NAMALWA (cell line): ENCODE measurements at regions not wholly inside any gene's neighbourhood (a gene's known extent, or its start where the extent isn't known, plus 50 kb on each side); places are given as distances from the start of the nearest gene placed in this dataset.
"Not testable (repeated sequence)": the region's sequence is repeated elsewhere in the genome, so short reads cannot be mapped to it uniquely, and the experiment has no call there.

ENCODE experiments used
- DNase-seq: peaks from one replicate; pipeline ENCODE4 v3.0.0-alpha.2; 2015; ENCODE audit warnings: low spot score

GRCh38 chr5:41995193-41995592, 70.1 kb downstream of the FBXO4 start:
- no peak for DNase-seq

GRCh38 chr5:42001673-42002072, 76.6 kb downstream of the FBXO4 start:
- DNase-seq = no peak

GRCh38 chr5:42003852-42004251, 78.8 kb downstream of the FBXO4 start:
- not testable (repeated sequence) for DNase-seq

DNA sequence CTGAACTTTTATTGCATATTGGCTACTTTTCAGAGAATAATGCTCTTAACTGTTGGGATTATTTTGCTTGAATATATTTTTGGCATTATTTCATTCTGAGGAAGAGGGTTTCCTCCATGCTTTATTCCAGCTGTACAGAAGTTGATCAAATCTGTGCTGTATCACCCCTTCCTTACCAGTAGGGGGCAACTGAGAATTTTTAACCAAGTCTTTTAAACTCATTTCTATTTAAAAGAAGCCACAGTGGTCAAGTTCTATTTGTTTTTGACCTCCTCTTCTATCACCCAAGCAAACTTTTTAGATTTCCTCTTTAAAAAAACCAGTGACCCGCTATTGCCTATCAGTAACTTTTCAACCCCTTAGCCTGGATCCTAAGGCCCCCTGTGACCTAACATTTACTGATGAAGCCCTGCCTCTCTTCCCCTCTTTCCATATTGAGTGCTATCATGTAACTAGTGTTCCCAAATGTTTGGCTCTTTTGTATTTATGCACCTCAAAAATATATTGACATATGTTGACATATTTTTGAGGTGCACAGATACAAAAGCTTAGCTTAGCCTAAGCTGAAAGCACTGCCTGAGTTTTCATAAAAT, 80.6 kb downstream of the FBXO4 start:
- DNase-seq = peak; percentile 37

DNA sequence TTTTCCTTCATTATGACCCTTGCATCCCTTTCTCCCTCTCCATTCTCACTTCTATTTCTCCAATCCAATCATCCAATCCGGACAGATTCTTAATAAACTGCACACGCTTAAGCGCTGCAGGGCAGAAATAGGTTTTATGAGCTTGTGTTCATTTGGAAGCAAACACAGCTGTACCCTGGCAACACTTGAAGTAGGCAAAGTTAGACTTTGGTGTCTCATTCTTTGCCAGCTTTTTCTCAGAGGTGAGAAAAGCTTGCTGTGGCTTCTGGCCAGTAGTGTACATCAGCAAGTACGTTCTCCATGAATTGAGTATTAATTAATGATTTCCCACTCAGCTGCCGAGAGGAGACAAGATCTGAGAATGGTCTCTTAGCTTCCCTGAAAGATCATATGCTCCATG, 88.5 kb downstream of the FBXO4 start:
- DNase-seq = no peak

GRCh38 chr5:42015254-42015653, 90.2 kb downstream of the FBXO4 start:
- DNase-seq = no peak

- DNase-seq = no peak
Observed at GRCh38 chr5:42015681-42016080, 90.6 kb downstream of the FBXO4 start.

GRCh38 chr5:42020788-42021530, 95.9 kb downstream of the FBXO4 start:
- no peak for DNase-seq

DNA sequence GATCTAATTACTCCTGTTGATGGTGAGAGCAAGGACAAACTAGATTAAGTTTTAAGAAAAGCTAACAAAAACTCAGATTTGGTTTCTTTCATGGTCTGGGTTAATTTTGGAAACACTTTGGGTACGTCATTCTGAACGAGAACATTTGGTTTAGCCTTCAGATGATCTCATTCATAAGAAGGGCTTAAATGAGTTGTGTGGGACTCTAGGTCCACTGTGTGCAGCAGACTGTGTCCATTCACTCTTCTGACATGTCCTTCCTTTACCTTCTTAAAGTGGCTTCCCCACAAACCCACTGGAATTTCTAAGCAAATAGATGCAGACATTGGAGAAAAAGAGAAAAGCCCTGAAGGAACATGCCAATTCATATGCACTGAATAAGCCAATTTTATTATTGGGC, 96.8 kb downstream of the FBXO4 start:
- DNase-seq = no peak

GRCh38 chr5:42022383-42022972, 97.4 kb downstream of the FBXO4 start:
- no peak for DNase-seq

DNA sequence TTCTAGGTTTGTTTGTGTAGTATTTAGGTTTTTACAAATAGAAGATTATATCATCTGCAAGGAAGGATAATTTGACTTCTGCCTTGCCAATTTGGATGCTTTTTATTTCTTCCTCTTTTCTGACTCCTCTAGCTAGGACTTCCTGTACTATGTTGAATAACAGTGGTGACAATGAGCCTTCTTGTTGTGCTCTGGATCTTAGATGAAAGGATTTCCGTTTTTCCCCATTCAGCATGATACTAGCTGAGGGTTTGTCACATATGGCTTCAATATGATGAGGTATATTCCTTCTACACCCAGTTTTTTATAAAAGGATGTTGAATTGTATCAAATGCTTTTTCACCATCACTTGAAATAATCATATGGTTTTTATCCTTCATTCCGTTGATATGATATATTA, 101.4 kb downstream of the FBXO4 start:
- DNase-seq = no peak

DNA sequence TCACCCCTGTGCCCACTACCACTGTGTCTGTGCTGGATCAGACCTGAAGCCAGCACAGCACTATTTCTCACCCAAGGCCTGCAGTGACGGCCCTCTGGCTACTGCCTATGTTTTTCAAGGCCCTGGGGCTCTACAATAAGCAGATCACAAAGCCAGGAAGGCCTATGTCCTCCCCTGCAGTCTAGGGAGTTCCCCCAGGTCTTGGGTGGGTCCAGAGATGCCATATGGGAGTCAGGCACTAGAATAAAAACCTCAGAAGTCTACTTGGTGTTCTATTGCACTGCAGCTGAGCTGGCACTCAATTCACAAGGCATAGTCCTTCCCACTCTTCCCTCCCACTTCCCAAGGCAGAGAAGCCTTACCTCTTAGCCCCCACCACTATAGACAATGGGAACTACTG, 107.1 kb downstream of the FBXO4 start:
- DNase-seq = no peak

DNA sequence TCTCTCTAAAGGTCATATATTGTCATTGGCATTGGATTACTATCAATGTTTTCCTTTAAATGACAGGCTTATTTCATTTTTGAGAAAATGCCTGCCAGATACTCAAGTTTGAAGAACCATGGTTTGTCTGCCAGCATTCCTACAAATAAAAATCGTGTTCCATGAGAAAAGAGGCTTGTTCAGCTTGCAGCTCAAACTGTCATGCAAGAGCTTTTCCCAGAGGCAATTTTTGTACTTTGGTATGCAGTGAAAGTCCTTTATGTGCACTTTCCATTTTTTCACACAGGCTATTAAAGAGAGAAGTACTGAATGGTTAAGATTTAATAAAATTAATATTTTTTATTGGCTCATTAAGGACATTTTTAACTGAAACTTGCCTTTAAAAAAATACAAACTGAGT, 110.4 kb downstream of the FBXO4 start:
- DNase-seq = no peak

DNA sequence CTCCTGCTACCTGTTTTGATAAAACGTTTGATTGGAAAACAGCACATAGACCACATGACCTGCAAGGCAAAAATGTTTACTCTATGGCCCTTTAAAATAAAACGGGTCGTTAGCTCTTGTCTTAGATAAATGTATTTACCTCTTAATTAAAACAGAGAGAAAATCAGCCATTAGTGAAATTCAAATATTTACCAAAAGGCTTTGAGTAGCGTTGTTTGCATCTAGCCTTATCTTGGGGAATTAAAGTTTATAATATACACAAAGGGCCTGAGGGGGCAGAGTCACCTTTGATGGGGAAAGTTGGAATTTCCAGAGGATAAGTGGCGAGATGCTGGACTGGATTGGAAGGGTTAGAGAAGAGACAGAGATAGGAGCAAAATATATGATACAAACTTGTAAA, 111.3 kb downstream of the FBXO4 start:
- DNase-seq = no peak

GRCh38 chr5:42037379-42037932, 112.4 kb downstream of the FBXO4 start:
- DNase-seq = no peak

DNA sequence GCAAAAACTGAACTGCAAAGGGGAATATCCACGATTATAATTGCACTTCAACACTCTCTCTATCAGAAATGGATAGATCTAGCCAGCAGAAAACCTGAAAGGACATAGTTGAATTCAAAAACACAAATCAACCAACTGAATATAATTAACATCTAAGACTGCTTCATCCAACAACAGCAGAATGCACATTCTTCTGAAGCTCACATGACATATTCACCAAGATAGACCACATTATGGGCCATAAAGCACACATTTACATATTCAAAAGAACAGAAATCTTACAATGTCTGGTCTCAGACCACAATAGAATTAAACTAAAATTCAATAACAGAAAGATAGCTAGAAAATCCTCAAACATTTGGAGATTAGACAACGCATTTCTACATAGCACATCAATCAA, 118.3 kb downstream of the FBXO4 start:
- DNase-seq = no peak

DNA sequence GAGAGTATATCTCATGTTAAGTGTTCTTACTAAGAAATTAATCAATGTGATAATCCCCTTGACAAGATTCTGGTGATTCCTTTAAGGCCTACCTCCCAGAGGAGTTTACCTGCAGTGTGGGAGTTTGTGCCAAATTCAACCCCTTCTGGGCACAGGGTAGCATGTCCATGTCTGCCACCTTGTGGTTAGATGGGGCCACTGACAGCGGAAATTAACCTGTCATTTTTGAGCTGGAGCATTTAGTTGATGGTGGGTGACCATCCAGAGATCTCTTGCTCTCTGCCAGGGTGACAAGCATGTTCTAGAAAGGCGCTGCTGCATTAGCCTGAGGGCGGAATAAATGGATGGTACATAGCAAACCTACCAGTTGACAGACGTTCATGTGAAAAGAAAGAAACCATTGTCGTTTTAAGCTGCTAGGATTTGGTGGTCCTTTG, 132.2 kb downstream of the FBXO4 start:
- peak; percentile 75 for DNase-seq

- no peak for DNase-seq
Observed at GRCh38 chr5:42059291-42059690, 134.2 kb downstream of the FBXO4 start.

GRCh38 chr5:42059778-42060464, 134.8 kb downstream of the FBXO4 start:
- no peak for DNase-seq

DNA sequence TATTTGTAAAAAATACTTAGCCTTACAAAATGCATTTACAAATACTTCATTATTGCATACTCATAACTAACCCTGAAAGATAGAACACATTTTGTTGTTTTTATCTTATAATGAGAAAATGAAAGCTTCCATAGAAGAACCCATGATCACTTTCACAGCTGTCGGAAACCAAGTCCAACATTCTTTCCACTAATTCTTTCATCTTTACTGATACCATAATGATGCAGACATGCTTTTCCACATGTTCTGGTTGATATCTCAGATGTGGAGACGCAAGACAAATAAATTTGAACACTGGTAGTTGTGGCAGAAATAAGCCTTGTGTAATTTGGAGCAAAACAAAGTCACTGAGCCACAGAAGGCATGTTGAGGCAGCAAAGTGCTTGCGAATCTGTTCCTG, 136.0 kb downstream of the FBXO4 start:
- DNase-seq = no peak

- DNase-seq = no peak
Observed at GRCh38 chr5:42064821-42065220, 139.7 kb downstream of the FBXO4 start.

DNA sequence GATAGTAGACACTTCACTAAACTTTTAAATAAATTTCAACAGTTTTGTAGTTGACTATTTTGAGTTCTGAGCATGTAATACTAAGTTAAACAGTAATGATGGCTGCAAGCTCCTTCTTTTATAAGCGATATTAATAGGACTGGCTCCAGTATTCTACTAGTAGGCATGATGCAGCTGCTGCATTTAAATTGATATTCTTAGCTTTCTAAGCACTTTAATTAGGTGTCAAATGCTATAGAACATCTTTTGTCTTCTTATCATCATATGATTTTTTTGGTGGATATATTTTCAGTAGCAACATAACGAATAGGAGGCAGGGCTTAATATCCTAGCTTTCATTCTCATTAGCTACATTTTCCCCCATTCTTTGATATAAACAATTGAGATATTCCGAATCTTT, 141.1 kb downstream of the FBXO4 start:
- DNase-seq = no peak

DNA sequence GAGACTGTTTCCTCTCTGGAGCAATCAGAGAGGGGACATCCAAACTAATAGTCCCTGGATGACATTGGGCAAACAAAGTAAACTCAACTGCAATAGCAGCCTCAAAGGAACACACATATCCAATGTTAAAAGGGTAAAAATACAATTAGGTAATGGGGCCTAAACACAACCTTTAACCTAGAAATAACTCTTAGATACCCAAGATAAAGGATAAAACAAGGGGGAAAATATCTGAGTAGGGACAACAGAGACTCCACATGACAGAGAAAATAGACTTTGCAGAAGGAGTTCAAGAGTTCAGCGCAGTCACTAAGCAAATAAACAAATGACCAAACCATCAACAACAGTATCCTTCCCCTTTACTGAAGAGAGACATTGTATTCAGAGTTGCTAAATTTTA, 149.3 kb downstream of the FBXO4 start:
- no peak for DNase-seq
